Stimulated activated CD4-positive, alpha-beta T cell treated with anti-CD3 and anti-CD28 coated beads, Interleukin-15, amount 100 ng/mL, for 1 hour (primary cell): ENCODE measurements at regions not wholly inside any gene's neighbourhood (a gene's known extent, or its start where the extent isn't known, plus 50 kb on each side); places are given as distances from the start of the nearest gene placed in this dataset.

ENCODE experiments used
- DNase-seq, 2 donors: peaks; one replicate each; pipeline ENCODE4 v3.0.0-alpha.2; 2020; ENCODE audit warnings: low read depth in 1 of 2, low spot score in 1 of 2

DNA sequence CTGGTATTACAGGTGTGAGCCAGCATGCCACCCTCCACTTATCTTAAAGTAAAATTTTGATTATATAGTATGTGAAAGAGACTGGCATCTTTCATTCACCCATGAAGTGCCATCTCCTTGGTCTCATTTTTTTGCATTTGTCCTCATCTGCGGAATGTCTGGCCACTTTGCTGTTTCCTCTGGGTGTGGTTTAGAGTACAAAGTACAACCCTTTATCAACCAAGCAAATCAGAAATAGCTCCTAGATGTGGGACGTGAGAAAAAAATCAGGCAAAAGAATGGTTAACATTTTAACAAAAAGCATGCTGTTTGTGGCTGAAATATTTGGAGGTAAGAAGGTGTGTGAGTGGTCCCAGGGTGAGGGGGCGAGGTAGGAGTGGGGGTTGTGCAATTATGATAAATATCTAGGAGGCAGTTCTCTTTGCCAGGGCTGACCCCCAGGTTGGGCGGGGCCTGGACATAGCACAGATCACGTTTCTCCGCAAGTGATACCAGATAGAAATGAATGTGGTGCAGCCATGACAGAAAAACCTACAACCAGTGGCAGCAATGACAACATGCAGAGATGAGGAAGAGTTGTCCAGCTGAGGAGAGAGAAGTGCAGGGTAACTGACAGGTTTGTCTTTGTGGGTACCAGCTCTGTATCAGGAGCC, 115.8 kb upstream of the SERTAD2 start:
- no peak for DNase-seq

GRCh38 chr2:64770137-64770780, 116.5 kb upstream of the SERTAD2 start:
- no peak for DNase-seq

GRCh38 chr2:64770781-64771334, 117.1 kb upstream of the SERTAD2 start:
- no peak for DNase-seq

- DNase-seq: no peak
These were observed 118.0 kb upstream of the SERTAD2 start for GRCh38 chr2:64771737-64772136.

GRCh38 chr2:64773461-64774118, 119.9 kb upstream of the SERTAD2 start:
- no peak for DNase-seq

DNA sequence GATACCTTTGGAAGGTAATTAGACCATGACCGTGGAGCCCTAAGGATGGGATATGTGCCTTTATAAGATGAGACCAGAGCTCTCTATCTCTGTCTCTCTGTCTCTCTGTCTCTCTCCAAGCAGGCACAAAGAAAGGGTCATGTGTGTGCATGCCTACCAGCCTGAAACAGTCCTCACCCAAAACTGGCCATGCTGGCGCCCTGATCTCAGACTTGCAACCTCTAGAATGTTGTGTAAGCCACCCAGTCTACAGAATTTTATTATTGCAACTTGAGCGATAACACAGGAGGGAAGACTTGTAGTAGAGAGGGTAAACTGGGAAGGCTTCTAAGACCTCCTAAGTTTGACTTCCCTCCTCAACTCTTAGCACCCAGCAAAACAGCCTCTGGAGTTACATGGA, 124.1 kb upstream of the SERTAD2 start:
- no peak for DNase-seq

GRCh38 chr2:64779117-64779690, 125.5 kb upstream of the SERTAD2 start:
- DNase-seq: no peak

- no peak for DNase-seq
These were observed 126.3 kb upstream of the SERTAD2 start for GRCh38 chr2:64780041-64780440.

- no peak for DNase-seq
These were observed 128.1 kb upstream of the SERTAD2 start for GRCh38 chr2:64781711-64782390.

GRCh38 chr2:64784168-64785061, 130.7 kb upstream of the SERTAD2 start:
- no peak for DNase-seq

DNA sequence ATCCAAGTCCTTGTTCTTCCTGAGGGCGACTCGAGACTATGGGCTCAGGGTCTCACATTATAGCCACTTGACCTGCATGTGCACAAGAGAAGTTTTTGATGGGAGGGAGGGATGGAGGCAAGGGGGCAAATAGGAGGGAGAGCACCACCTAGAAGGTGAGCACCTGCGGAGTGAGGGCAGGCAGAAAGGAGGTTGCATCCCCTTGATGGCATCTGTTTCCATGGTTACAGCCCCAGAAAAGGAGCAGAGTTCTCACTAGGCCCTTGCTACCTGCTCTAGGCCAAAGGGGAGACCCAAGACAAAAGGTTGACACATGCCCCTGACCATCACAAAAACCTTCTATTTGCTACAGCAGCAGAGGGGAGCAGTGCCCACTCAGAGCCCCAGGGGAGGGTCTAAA, 131.5 kb upstream of the SERTAD2 start:
- no peak for DNase-seq

DNA sequence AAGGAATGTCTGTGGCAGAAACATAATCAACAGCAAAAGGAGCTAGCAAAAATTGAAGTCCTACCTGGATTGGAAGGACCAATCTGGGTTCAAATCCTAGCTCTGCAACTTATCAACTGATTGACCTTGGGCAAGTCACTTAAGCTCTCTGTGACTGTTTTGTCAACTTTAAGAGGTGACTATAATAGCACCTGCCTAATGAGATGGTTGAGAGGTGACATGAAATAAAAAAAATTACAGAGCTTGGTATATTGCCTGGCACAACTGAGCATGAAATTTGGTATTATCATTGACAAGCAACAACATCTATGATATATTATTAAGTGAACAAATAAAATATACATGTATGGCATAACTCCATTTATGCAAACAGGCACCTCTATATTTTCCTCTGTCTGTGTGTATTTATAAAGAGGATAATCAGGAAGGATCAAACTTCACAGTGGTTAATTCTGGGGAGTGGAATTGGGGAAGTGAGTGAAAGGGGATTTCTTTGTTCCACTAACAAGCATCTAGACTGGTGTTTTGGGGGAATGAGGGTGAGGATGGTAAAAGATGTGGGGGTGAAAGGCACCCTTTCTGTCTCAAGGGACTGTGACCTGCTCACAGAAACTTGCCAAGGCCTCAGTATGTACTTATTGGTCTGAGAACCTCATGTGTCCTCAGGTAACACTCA, 132.8 kb upstream of the SERTAD2 start:
- no peak for DNase-seq

DNA sequence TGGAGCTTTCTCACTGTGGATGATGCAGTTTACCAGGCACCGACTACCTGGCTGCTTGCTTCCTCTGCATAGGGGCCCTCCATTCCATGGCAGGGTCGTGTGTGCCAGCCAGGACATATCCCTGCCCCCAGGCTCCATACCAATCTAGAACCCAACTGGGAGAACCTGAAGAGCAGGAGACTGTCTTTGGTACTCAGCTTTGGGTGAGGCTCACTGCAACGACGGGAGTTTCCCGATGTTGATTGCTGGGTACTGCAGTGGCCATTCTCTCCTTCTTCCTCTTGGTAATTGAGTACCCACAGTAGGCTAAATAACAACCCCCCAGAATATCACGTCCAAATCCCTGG, 133.3 kb upstream of the SERTAD2 start:
- no peak for DNase-seq

GRCh38 chr2:64787698-64788097, 134.0 kb upstream of the SERTAD2 start:
- no peak for DNase-seq

DNA sequence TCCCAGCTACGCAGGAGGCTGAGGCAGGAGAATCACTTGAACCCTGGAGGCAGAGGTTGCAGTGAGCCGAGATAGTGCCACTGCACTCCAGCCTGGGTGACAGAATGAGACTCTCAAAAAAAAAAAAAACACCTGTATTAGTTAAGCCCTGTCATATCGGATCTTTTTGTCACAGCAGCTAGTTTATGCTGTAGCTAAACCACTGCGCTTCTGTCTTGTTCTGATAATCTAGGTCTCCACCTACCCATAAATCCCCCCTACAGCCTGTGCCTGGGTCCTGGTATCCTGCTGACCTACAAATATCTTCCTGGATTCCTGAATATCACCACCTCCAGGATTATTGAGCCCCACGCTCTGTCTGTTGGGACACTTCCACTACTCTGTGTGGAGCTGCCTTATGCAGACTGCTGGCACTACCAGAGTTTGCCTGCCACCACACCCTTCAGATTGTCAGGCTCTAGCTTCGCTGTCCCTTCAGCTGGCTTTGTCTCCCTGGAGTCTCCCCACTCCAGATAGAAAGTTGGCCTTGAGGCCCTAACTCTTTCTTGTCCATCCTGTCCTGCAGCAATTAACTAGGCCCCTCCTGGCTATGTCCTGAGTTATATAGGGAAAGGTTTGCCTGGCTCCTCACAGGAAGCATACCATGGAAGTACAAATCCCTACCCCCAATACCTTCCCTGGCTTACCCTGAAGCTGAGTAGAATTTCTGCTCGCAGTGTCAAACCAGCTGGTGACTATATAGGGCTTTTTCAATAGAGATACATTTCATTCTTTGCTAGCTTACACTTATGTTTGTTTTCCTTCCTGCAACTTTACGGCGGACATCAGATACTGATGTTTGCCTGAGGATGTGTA, 136.0 kb upstream of the SERTAD2 start:
- no peak for DNase-seq

DNA sequence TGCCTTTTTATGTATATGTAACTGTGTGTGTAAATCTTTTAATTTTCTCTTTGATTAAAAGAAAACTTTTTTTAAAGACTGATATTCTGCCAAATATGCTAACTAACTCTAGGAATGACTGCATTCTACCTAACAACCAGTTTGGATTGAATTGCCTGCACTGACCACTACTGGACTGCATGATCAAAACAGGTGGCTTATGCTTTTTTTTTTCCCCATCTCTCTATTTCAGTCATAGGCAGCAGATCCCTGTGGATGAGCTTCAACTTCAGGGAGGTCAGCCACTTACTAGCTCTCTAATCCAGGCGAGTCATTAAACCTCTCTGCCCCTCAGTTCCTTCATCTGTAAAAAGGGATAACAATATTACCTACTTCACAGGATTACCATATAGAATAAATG, 138.6 kb upstream of the SERTAD2 start:
- DNase-seq: no peak

GRCh38 chr2:64792995-64793639, 139.4 kb upstream of the SERTAD2 start:
- DNase-seq: no peak

DNA sequence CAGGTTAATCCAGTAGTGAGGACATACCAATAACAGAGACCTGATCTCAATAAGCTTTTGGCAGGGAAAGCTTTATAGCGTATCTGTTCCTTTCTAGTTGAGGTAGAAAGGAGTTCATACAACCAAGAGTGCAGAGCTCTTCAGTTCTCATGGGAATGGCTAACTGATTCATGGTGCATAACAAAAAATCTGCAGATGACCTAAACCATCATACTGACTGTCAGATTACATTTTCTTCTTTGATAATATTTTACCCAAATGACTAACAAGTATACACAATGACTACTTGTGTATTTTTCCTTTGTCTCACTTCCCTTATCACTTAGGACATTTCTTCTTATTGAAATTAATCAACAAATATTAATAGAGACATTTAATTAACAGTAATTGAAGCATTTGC, 140.0 kb upstream of the SERTAD2 start:
- no peak for DNase-seq
